HuH-7.5 (cell line): ENCODE measurements at regions not wholly inside any gene's neighbourhood (a gene's known extent, or its start where the extent isn't known, plus 50 kb on each side); places are given as distances from the start of the nearest gene placed in this dataset.

Source experiments
- DNase-seq: peaks from one replicate; pipeline ENCODE4 v3.0.0; 2011; ENCODE audit warnings: low spot score

- no peak for DNase-seq
These were observed 176.9 kb upstream of the PRMT6 start for GRCh38 chr1:106879538-106879937.

GRCh38 chr1:106880226-106880625, 176.2 kb upstream of the PRMT6 start:
- DNase-seq = no peak

- DNase-seq = no peak
These were observed 173.3 kb upstream of the PRMT6 start for GRCh38 chr1:106883208-106883607.

- no peak for DNase-seq
These were observed 167.4 kb upstream of the PRMT6 start for GRCh38 chr1:106889059-106889458.

- no peak for DNase-seq
These were observed 166.9 kb upstream of the PRMT6 start for GRCh38 chr1:106889583-106889982.

- no peak for DNase-seq
These were observed 158.5 kb upstream of the PRMT6 start for GRCh38 chr1:106897976-106898375.

- no peak for DNase-seq
These were observed 156.8 kb upstream of the PRMT6 start for GRCh38 chr1:106899644-106900043.

- no peak for DNase-seq
These were observed 148.7 kb upstream of the PRMT6 start for GRCh38 chr1:106907795-106908194.

- no peak for DNase-seq
These were observed 147.8 kb upstream of the PRMT6 start for GRCh38 chr1:106908689-106909088.

GRCh38 chr1:106910798-106911197, 145.7 kb upstream of the PRMT6 start:
- no peak for DNase-seq

- DNase-seq = no peak
These were observed 144.3 kb upstream of the PRMT6 start for GRCh38 chr1:106912131-106912530.

GRCh38 chr1:106921186-106921585, 135.3 kb upstream of the PRMT6 start:
- no peak for DNase-seq

GRCh38 chr1:106924360-106924759, 132.1 kb upstream of the PRMT6 start:
- no peak for DNase-seq

GRCh38 chr1:106925750-106926149, 130.7 kb upstream of the PRMT6 start:
- DNase-seq = no peak

GRCh38 chr1:106926803-106927582, 129.5 kb upstream of the PRMT6 start:
- DNase-seq = no peak

- DNase-seq = no peak
These were observed 119.4 kb upstream of the PRMT6 start for GRCh38 chr1:106937104-106937503.

- DNase-seq = no peak
These were observed 111.8 kb upstream of the PRMT6 start for GRCh38 chr1:106944721-106945120.

- DNase-seq = no peak
These were observed 103.7 kb upstream of the PRMT6 start for GRCh38 chr1:106952776-106953175.

GRCh38 chr1:106954661-106955229, 101.7 kb upstream of the PRMT6 start:
- no peak for DNase-seq

- no peak for DNase-seq
These were observed 99.8 kb upstream of the PRMT6 start for GRCh38 chr1:106956721-106957120.

- DNase-seq = no peak
These were observed 98.7 kb upstream of the PRMT6 start for GRCh38 chr1:106957795-106958194.

- DNase-seq = no peak
These were observed 96.1 kb upstream of the PRMT6 start for GRCh38 chr1:106960412-106960811.

- no peak for DNase-seq
These were observed 94.8 kb upstream of the PRMT6 start for GRCh38 chr1:106961646-106962045.

GRCh38 chr1:106962591-106962990, 93.9 kb upstream of the PRMT6 start:
- DNase-seq = no peak
